ENCODE measurements at regions not wholly inside any gene's neighbourhood (a gene's known extent, or its start where the extent isn't known, plus 50 kb on each side); places are given as distances from the start of the nearest gene placed in this dataset.

- H3K36me3 Mint-ChIP-seq, result peaks cover 0 to under 1% of the 10 kb centered on the region in 2 donors
- H3K9me3 Mint-ChIP-seq, result peaks cover 11 to 12% of the 10 kb centered on the region in 2 donors
- H3K27ac Mint-ChIP-seq, result no peak overlapping the region
- ATAC-seq, result no peak
- no peak for DNase-seq (ENCODE audit: low spot score in 2 of 2)
These were observed 75.2 kb upstream of the CPEB4 start for GRCh38 chr5:173812811-173813550.

GRCh38 chr5:173814053-173814452 lies 74.1 kb upstream of the CPEB4 start:
- ATAC-seq (no peak), DNase-seq (ENCODE audit: low spot score in 2 of 2) (no peak)
- Mint-ChIP-seq H3K36me3 (peaks cover 0 to 5% of the 10 kb centered on the region in 2 donors), H3K27ac (no peak overlapping the region), H3K9me3 (peaks cover 11 to 16% of the 10 kb centered on the region in 2 donors)

- Mint-ChIP-seq H3K36me3 (peaks cover 0 to 5% of the 10 kb centered on the region in 2 donors), H3K27ac (no peak overlapping the region), H3K9me3 (peaks cover 7 to 11% of the 10 kb centered on the region in 2 donors)
- ATAC-seq (no peak), DNase-seq (ENCODE audit: low spot score in 2 of 2) (no peak)
These were observed 72.6 kb upstream of the CPEB4 start for GRCh38 chr5:173815571-173815970.

- ATAC-seq, result no peak
- H3K36me3 Mint-ChIP-seq, result peaks cover 0 to 5% of the 10 kb centered on the region in 2 donors
- H3K9me3 Mint-ChIP-seq, result peaks cover 0 to 4% of the 10 kb centered on the region in 2 donors
These were observed 71.4 kb upstream of the CPEB4 start for GRCh38 chr5:173816728-173817127.

GRCh38 chr5:173817561-173817960 lies 70.6 kb upstream of the CPEB4 start:
- ATAC-seq (no peak), DNase-seq (ENCODE audit: low spot score in 2 of 2) (no peak)
- H3K27ac Mint-ChIP-seq, result peak overlapping the region in 1 of 2 donors; percentile 0
- H3K9me3 Mint-ChIP-seq, result peaks cover 0 to 4% of the 10 kb centered on the region in 2 donors
- H3K36me3 Mint-ChIP-seq, result peaks cover 0 to 5% of the 10 kb centered on the region in 2 donors

More at GRCh38 chr5:173816728-173817127, 71.4 kb upstream of the CPEB4 start:
- H3K27ac Mint-ChIP-seq, result no peak overlapping the region
- DNase-seq (ENCODE audit: low spot score in 2 of 2), result no peak

GRCh38 chr5:173819521-173819920 lies 68.6 kb upstream of the CPEB4 start:
- H3K27ac Mint-ChIP-seq, result no peak overlapping the region
- ATAC-seq, result no peak
- peaks cover 0 to 4% of the 10 kb centered on the region in 2 donors for H3K9me3 Mint-ChIP-seq
- H3K36me3 Mint-ChIP-seq, result peaks cover 0 to 5% of the 10 kb centered on the region in 2 donors
- DNase-seq (ENCODE audit: low spot score in 2 of 2), result no peak

- no peak for DNase-seq (ENCODE audit: low spot score in 2 of 2)
- no peak overlapping the region for H3K27ac Mint-ChIP-seq
- H3K36me3 Mint-ChIP-seq, result peaks cover 0 to 8% of the 10 kb centered on the region in 2 donors
- no peak for ATAC-seq
- peaks cover 6 to 8% of the 10 kb centered on the region in 2 donors for H3K9me3 Mint-ChIP-seq
These were observed 64.9 kb upstream of the CPEB4 start for GRCh38 chr5:173823274-173823644.

- DNase-seq (ENCODE audit: low spot score in 2 of 2) (no peak), ATAC-seq (no peak)
- Mint-ChIP-seq H3K27ac (no peak overlapping the region), H3K36me3 (peaks cover 0 to 6% of the 10 kb centered on the region in 2 donors), H3K9me3 (peaks cover 6 to 9% of the 10 kb centered on the region in 2 donors)
These were observed 64.2 kb upstream of the CPEB4 start for GRCh38 chr5:173823721-173824567.

GRCh38 chr5:173825215-173825865 lies 62.8 kb upstream of the CPEB4 start:
- no peak for DNase-seq (ENCODE audit: low spot score in 2 of 2)
- Mint-ChIP-seq H3K27ac (no peak overlapping the region), H3K9me3 (peaks cover 6 to 9% of the 10 kb centered on the region in 2 donors), H3K36me3 (peaks cover 0 to 6% of the 10 kb centered on the region in 2 donors)
- ATAC-seq, result no peak

GRCh38 chr5:173826086-173826427 lies 62.1 kb upstream of the CPEB4 start:
- Mint-ChIP-seq H3K27ac (no peak overlapping the region), H3K9me3 (peaks cover 6 to 9% of the 10 kb centered on the region in 2 donors), H3K36me3 (peaks cover 0 to 6% of the 10 kb centered on the region in 2 donors)
- no peak for DNase-seq (ENCODE audit: low spot score in 2 of 2)
- ATAC-seq, result no peak

- H3K36me3 Mint-ChIP-seq, result peaks cover 0 to 6% of the 10 kb centered on the region in 2 donors
- DNase-seq (ENCODE audit: low spot score in 2 of 2) (no peak), ATAC-seq (no peak)
- peaks cover 6 to 9% of the 10 kb centered on the region in 2 donors for H3K9me3 Mint-ChIP-seq
- H3K27ac Mint-ChIP-seq, result no peak overlapping the region
These were observed 61.5 kb upstream of the CPEB4 start for GRCh38 chr5:173826428-173827350.

- Mint-ChIP-seq H3K27ac (no peak overlapping the region), H3K9me3 (peaks cover 6 to 9% of the 10 kb centered on the region in 2 donors), H3K36me3 (peaks cover 0 to 6% of the 10 kb centered on the region in 2 donors)
- no peak for ATAC-seq
- DNase-seq (ENCODE audit: low spot score in 2 of 2), result no peak
These were observed 59.2 kb upstream of the CPEB4 start for GRCh38 chr5:173828952-173829351.

GRCh38 chr5:173829826-173830225 lies 58.3 kb upstream of the CPEB4 start:
- Mint-ChIP-seq H3K27ac (no peak overlapping the region), H3K36me3 (peaks cover 0 to 6% of the 10 kb centered on the region in 2 donors)

GRCh38 chr5:173830421-173830820 lies 57.7 kb upstream of the CPEB4 start:
- ATAC-seq, result no peak
- Mint-ChIP-seq H3K36me3 (peaks cover 0 to 6% of the 10 kb centered on the region in 2 donors), H3K9me3 (peaks cover 6 to 9% of the 10 kb centered on the region in 2 donors), H3K27ac (no peak overlapping the region)
- no peak for DNase-seq (ENCODE audit: low spot score in 2 of 2)

More at GRCh38 chr5:173829826-173830225, 58.3 kb upstream of the CPEB4 start:
- DNase-seq (ENCODE audit: low spot score in 2 of 2) (no peak), ATAC-seq (no peak)
- peaks cover 6 to 9% of the 10 kb centered on the region in 2 donors for H3K9me3 Mint-ChIP-seq

GRCh38 chr5:173831196-173831914 lies 56.8 kb upstream of the CPEB4 start:
- Mint-ChIP-seq H3K27ac (no peak overlapping the region), H3K36me3 (peaks cover 0 to 6% of the 10 kb centered on the region in 2 donors), H3K9me3 (peaks cover 6 to 9% of the 10 kb centered on the region in 2 donors)
- no peak for DNase-seq (ENCODE audit: low spot score in 2 of 2)
- ATAC-seq, result no peak
